SK-N-SH treated with all-trans-retinoic acid at 6 μM for 48 hours (cell line): ENCODE measurements at regions not wholly inside any gene's neighbourhood (a gene's known extent, or its start where the extent isn't known, plus 50 kb on each side); places are given as distances from the start of the nearest gene placed in this dataset.

Source experiments
- ZNF565 ChIP-seq: fragments of 450-650 bp; formaldehyde crosslinking; conservative IDR thresholded peaks from 2 replicates; pipeline ENCODE4 v1.5.0; 2020; ENCODE audit warnings: low read depth, mild to moderate bottlenecking, moderate library complexity
- ZNF8 ChIP-seq: fragments of 450-650 bp; formaldehyde crosslinking; IDR thresholded peaks from 2 replicates; pipeline ENCODE4 v1.5.0; 2020; ENCODE audit warnings: mild to moderate bottlenecking, moderate library complexity
- TF ChIP-seq, protein P1 (sequence below): fragments of 250-450 bp; sonication (Bioruptor Pico); IDR thresholded peaks from 2 replicates; pipeline ENCODE4 v1.5.1; 2020; ENCODE audit warnings: low read depth, mild to moderate bottlenecking, moderate library complexity

GRCh38 chr14:39563361-39563760, 131.1 kb upstream of the FBXO33 start:
- no peak for TF ChIP-seq ZNF565 (CRISPR knock-in tag)
- TF ChIP-seq, protein P1, sequence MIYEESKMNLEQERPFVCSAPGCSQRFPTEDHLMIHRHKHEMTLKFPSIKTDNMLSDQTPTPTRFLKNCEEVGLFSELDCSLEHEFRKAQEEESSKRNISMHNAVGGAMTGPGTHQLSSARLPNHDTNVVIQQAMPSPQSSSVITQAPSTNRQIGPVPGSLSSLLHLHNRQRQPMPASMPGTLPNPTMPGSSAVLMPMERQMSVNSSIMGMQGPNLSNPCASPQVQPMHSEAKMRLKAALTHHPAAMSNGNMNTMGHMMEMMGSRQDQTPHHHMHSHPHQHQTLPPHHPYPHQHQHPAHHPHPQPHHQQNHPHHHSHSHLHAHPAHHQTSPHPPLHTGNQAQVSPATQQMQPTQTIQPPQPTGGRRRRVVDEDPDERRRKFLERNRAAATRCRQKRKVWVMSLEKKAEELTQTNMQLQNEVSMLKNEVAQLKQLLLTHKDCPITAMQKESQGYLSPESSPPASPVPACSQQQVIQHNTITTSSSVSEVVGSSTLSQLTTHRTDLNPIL: no peak
- no peak for TF ChIP-seq ZNF8 (CRISPR knock-in tag)
